ENCODE measurements at regions not wholly inside any gene's neighbourhood (a gene's known extent, or its start where the extent isn't known, plus 50 kb on each side); places are given as distances from the start of the nearest gene placed in this dataset.

DNA sequence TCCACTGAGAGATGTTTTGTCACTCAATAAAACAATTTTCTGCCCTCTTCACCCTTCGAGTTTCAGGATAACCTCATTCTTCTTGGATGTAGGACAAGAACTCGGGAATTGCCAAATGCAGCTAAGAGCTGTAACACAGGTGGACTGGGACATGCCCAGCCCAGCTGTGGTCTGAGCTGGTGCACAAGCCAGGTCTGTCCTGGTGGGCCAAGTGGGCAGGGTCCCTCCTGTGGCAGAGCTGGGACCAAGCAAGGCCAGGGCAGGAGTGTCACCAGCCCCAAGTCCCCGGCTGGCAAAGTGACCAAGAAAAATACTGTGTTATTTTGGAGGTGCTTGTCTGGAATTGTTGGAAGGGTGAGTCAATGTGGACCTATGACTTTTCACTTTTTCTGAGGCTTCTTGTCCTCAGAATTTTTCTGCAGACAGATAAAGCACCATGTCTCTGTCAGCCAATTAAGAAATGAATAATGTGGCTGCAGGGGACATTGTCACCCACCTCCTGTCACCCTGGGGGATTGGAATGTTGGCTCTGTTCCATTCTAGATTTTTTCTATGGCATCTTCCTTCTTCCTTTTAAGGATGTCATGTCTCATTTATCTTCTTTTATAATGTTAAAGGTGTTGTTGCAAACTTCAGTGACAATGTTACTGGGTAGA, 645.2 kb upstream of the EPHA6 start:
- DNase-seq, result no peak
- 69% methylated on average over 2 of the region's 3 CpGs for WGBS (ENCODE audit: insufficient coverage)

DNA sequence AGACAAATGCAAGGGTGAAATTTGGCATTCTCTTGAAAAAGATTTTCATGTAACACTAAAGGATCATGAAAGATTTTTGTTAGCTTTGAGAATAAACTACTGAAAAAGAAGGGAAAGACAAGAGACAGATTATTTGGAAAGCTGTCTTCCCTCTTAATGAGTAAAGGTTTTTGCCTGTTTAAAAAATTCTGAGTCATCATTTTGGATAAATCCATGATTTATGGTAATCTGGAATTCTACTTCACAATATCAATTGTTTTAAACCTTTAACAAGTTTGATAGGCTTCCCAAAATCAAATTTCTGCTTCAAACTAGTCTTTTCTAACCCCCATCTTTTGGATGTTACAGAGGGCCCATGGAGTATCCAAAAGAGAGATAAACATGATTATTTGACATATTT, 641.5 kb upstream of the EPHA6 start:
- no peak overlapping the region for H3K4me3 ChIP-seq (ENCODE audit: low read length)
- no peaks in the 10 kb centered on the region for H3K36me3 ChIP-seq (ENCODE audit: control insufficient read depth, insufficient read depth, low read length)
- no peaks in the 10 kb centered on the region for H3K4me1 ChIP-seq (ENCODE audit: control insufficient read depth, insufficient read depth, low read length)
- no peak for DNase-seq
- H3K27me3 ChIP-seq (ENCODE audit: control insufficient read depth, insufficient read depth, low read length), result no peaks in the 10 kb centered on the region
- H3K27ac ChIP-seq (ENCODE audit: low read length), result no peak overlapping the region
- peaks cover 10% of the 10 kb centered on the region for H3K9me3 ChIP-seq (replicated peaks; ENCODE audit: control insufficient read depth, low read depth, low read length)

More for the DNA sequence above, 645.2 kb upstream of the EPHA6 start:
- Histone ChIP-seq H3K36me3 (ENCODE audit: control insufficient read depth, insufficient read depth, low read length) (no peaks in the 10 kb centered on the region), H3K4me1 (ENCODE audit: control insufficient read depth, insufficient read depth, low read length) (no peaks in the 10 kb centered on the region), H3K27ac (ENCODE audit: low read length) (no peak overlapping the region), H3K4me3 (ENCODE audit: low read length) (no peak overlapping the region), H3K27me3 (ENCODE audit: control insufficient read depth, insufficient read depth, low read length) (no peaks in the 10 kb centered on the region), H3K9me3 (replicated peaks; ENCODE audit: control insufficient read depth, low read depth, low read length) (peaks cover 4% of the 10 kb centered on the region)

DNA sequence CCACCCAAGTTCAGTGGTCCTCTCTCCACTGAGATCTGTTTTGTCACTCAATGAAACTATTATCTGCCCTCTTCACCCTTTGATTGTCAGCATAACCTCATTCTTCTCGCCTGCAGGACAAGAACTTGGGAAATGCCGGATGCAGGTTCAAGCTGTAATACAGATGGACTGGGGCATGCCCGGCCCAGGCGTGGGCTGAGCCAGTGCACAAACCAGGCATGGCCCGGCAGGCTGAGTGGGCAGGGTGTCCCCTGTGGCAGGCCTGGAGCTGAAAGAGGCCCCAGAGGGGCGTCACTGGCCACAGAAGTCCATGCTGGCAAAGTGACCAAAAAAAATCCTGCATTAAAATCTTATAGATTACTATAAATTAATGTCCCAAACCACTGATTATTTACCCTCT, 638.9 kb upstream of the EPHA6 start:
- H3K36me3 ChIP-seq (ENCODE audit: control insufficient read depth, insufficient read depth, low read length), result no peaks in the 10 kb centered on the region
- WGBS (ENCODE audit: insufficient coverage), result 89% methylated on average over 4 of the region's 6 CpGs
- H3K27ac ChIP-seq (ENCODE audit: low read length), result no peak overlapping the region
- H3K27me3 ChIP-seq (ENCODE audit: control insufficient read depth, insufficient read depth, low read length), result no peaks in the 10 kb centered on the region
- H3K4me1 ChIP-seq (ENCODE audit: control insufficient read depth, insufficient read depth, low read length), result no peaks in the 10 kb centered on the region
- no peak overlapping the region for H3K4me3 ChIP-seq (ENCODE audit: low read length)
- H3K9me3 ChIP-seq (replicated peaks; ENCODE audit: control insufficient read depth, low read depth, low read length), result peaks cover 8% of the 10 kb centered on the region
- DNase-seq, result no peak

DNA sequence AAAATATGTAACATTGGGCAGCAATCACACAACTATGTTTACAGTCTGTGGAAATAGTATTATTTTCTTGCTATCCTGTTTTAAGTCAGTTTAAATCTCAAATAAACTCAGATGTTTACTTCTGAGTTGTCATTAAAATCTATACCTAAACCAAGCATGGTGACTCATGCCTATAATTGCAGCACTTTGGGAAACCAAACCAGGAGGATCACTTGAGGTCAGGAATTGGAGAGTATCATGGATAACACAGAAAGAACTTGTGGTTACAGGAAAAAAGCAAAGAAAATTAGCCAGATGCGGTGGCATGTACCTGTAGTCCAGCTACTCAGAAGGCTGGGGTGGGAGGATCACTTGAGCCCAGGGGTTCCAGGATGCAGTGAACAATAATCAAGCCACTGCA, 631.6 kb upstream of the EPHA6 start:
- DNase-seq, result no peak
- Histone ChIP-seq H3K27ac (ENCODE audit: low read length) (no peak overlapping the region), H3K9me3 (replicated peaks; ENCODE audit: control insufficient read depth, low read depth, low read length) (no peaks in the 10 kb centered on the region), H3K27me3 (ENCODE audit: control insufficient read depth, insufficient read depth, low read length) (no peaks in the 10 kb centered on the region), H3K36me3 (ENCODE audit: control insufficient read depth, insufficient read depth, low read length) (no peaks in the 10 kb centered on the region), H3K4me1 (ENCODE audit: control insufficient read depth, insufficient read depth, low read length) (no peaks in the 10 kb centered on the region), H3K4me3 (ENCODE audit: low read length) (no peak overlapping the region)
- WGBS (ENCODE audit: insufficient coverage), result no CpG with 5 or more reads among the region's 1 CpG

DNA sequence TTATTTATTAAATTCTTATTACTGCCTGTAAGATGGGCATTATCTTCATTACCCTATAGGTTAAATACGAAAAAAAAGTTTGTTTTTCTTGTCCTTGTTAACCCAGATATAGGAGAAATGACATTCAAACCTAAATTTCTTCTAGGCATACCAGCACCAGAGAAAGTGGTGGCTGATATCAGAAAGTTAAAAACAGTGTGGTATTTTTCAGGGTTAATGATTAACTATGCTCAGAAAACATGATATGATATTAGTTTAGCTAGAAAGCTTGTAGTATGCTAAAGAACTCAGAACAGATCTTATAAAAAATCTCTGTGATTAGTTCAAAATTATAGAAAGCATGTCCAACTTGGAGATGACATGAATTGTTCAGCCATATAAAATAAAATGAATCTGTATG, 630.5 kb upstream of the EPHA6 start:
- no peak overlapping the region for H3K4me3 ChIP-seq (ENCODE audit: low read length)
- no peaks in the 10 kb centered on the region for H3K36me3 ChIP-seq (ENCODE audit: control insufficient read depth, insufficient read depth, low read length)
- no peaks in the 10 kb centered on the region for H3K9me3 ChIP-seq (replicated peaks; ENCODE audit: control insufficient read depth, low read depth, low read length)
- no peak overlapping the region for H3K27ac ChIP-seq (ENCODE audit: low read length)
- no peak for DNase-seq
- H3K27me3 ChIP-seq (ENCODE audit: control insufficient read depth, insufficient read depth, low read length), result no peaks in the 10 kb centered on the region
- H3K4me1 ChIP-seq (ENCODE audit: control insufficient read depth, insufficient read depth, low read length), result no peaks in the 10 kb centered on the region
- WGBS (ENCODE audit: insufficient coverage), result no CpG with 5 or more reads among the region's 1 CpG

DNA sequence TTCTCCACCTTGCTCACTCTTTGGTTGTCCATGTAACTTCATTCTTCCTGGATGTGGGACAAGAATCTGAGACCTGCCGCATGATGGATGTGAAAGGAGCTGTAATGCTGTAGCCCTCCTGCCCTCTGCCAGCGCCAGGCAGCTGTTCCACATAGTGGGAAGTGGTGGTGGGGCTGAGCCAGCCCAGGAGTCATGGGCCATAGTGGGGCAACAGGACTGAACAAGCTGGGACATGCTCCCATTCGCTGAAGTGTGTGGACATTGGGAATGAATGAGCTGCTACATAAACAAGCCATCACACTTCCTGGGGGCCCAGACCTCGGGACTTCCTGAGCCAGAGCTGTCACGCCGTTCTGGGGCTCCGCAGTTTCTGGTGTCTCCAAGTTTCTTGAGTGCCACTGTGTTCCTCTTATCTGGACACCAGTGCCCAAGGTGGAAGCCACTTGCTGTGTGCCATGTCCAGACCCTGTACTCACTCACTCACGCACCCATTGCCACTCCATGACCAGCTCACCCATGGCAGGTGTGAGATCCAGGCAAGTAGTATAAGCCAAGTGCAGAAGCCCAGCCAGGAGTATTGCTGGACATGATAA, 624.3 kb upstream of the EPHA6 start:
- Histone ChIP-seq H3K4me3 (ENCODE audit: low read length) (no peak overlapping the region), H3K27ac (ENCODE audit: low read length) (no peak overlapping the region), H3K27me3 (ENCODE audit: control insufficient read depth, insufficient read depth, low read length) (no peaks in the 10 kb centered on the region), H3K36me3 (ENCODE audit: control insufficient read depth, insufficient read depth, low read length) (no peaks in the 10 kb centered on the region), H3K9me3 (replicated peaks; ENCODE audit: control insufficient read depth, low read depth, low read length) (peaks cover 9% of the 10 kb centered on the region), H3K4me1 (ENCODE audit: control insufficient read depth, insufficient read depth, low read length) (no peaks in the 10 kb centered on the region)
- 96% methylated on average over 6 of the region's 8 CpGs for WGBS (ENCODE audit: insufficient coverage)
- no peak for DNase-seq

DNA sequence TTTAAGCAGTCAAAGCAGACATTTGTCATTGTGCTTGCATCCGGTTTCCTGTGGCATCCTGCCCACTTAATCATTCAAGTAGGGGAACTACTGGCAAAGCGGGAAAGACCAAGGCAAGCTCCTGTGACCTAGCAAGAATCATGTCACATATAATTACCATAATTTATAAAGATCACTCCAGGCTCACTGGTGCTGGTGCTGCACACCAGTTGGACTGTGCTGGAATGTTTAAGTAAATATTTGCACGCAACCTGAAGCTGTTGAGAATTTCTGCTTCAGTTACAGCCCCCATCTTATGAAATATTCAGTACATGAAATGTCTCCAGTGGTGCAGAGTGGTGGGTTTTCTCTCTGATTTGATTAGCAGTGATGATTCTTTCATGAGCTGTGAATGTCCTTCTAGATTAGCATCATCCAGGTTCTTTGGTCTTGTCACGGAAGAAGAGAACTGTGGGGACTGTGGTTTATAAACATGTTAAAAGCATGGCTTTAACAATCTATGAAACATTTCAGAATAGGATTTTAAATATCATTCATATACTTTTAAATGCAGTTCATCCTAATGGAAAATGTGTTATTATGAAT, 621.3 kb upstream of the EPHA6 start:
- peaks cover 9% of the 10 kb centered on the region for H3K9me3 ChIP-seq (replicated peaks; ENCODE audit: control insufficient read depth, low read depth, low read length)
- no peak for DNase-seq
- no peaks in the 10 kb centered on the region for H3K27me3 ChIP-seq (ENCODE audit: control insufficient read depth, insufficient read depth, low read length)
- no peak overlapping the region for H3K27ac ChIP-seq (ENCODE audit: low read length)
- no peaks in the 10 kb centered on the region for H3K36me3 ChIP-seq (ENCODE audit: control insufficient read depth, insufficient read depth, low read length)
- H3K4me3 ChIP-seq (ENCODE audit: low read length), result no peak overlapping the region
- WGBS (ENCODE audit: insufficient coverage), result 60% methylated on average over 2 of the region's 4 CpGs
- no peaks in the 10 kb centered on the region for H3K4me1 ChIP-seq (ENCODE audit: control insufficient read depth, insufficient read depth, low read length)

DNA sequence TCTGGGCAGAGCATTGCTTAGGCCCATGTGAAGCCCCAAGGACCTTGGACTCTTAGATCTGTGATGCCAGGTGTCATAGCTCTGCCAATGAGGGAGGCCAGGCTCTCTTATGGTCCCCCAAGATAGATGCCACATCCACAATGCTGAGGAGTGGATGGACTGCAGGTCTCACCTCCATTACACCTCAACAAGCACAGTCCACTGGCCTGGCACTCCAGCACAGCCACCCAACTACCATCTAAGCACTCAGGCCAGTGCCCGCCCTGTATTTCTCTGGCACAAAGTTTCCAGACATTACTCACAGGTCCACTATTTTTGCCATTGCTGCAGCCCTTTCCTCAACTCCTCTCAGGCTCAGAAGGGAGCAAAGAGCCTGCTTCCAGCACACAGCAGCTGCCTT, 613.5 kb upstream of the EPHA6 start:
- DNase-seq, result no peak
- H3K9me3 ChIP-seq (replicated peaks; ENCODE audit: control insufficient read depth, low read depth, low read length), result peaks cover 8% of the 10 kb centered on the region
- H3K4me3 ChIP-seq (ENCODE audit: low read length), result no peak overlapping the region
- no peaks in the 10 kb centered on the region for H3K36me3 ChIP-seq (ENCODE audit: control insufficient read depth, insufficient read depth, low read length)
- no peaks in the 10 kb centered on the region for H3K27me3 ChIP-seq (ENCODE audit: control insufficient read depth, insufficient read depth, low read length)
- H3K27ac ChIP-seq (ENCODE audit: low read length), result no peak overlapping the region
- 58% methylated on average over 1 of the region's 1 CpG for WGBS (ENCODE audit: insufficient coverage)
- H3K4me1 ChIP-seq (ENCODE audit: control insufficient read depth, insufficient read depth, low read length), result no peaks in the 10 kb centered on the region

DNA sequence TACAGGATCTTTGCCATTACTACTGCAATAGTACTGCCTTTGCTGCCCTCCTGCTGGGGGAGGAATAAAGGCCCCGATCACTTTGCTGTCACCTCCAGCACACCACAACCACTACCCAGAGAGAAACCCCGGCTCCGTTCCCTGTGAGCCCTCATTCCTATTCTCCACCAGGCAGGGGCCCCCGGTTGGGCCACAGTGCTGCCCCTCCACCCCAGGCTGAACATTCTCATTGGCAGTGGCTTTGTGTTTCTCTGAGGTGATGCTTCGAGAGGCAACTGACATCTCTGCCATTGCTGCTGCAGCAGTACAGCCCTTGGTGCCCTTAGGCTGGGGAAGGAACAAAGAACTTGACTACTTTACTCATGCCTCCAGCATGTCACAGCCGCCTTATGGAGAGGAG, 612.9 kb upstream of the EPHA6 start:
- Histone ChIP-seq H3K9me3 (replicated peaks; ENCODE audit: control insufficient read depth, low read depth, low read length) (peaks cover 8% of the 10 kb centered on the region), H3K36me3 (ENCODE audit: control insufficient read depth, insufficient read depth, low read length) (no peaks in the 10 kb centered on the region), H3K27ac (ENCODE audit: low read length) (no peak overlapping the region), H3K4me1 (ENCODE audit: control insufficient read depth, insufficient read depth, low read length) (no peaks in the 10 kb centered on the region), H3K4me3 (ENCODE audit: low read length) (no peak overlapping the region), H3K27me3 (ENCODE audit: control insufficient read depth, insufficient read depth, low read length) (no peaks in the 10 kb centered on the region)
- WGBS (ENCODE audit: insufficient coverage), result 84% methylated on average over 2 of the region's 6 CpGs
- no peak for DNase-seq

DNA sequence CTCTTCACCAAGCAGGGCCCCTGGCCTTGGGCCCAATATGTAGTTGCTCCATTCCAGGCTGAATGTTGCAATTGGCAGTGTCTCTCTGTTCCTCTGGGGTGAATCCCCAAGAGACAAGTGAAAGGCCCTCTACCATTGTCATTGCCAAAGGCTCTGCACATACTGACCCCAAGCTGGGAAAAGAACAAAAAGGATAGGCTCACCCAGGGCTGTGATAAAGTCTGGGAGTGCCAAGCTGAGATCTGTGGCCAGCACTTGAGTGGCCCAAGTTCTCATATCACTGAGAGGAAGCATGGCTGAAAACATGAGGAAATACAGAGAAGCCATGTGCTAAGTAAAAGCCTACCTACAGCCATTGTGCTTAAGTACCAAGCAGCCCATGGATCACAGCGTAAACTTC, 612.2 kb upstream of the EPHA6 start:
- H3K4me3 ChIP-seq (ENCODE audit: low read length), result no peak overlapping the region
- H3K36me3 ChIP-seq (ENCODE audit: control insufficient read depth, insufficient read depth, low read length), result no peaks in the 10 kb centered on the region
- peaks cover 8% of the 10 kb centered on the region for H3K9me3 ChIP-seq (replicated peaks; ENCODE audit: control insufficient read depth, low read depth, low read length)
- H3K4me1 ChIP-seq (ENCODE audit: control insufficient read depth, insufficient read depth, low read length), result no peaks in the 10 kb centered on the region
- no peak for DNase-seq
- WGBS (ENCODE audit: insufficient coverage), result 100% methylated on average over 1 of the region's 1 CpG
- no peaks in the 10 kb centered on the region for H3K27me3 ChIP-seq (ENCODE audit: control insufficient read depth, insufficient read depth, low read length)
- H3K27ac ChIP-seq (ENCODE audit: low read length), result no peak overlapping the region
